GM19025 (cell line): ENCODE measurements at regions not wholly inside any gene's neighbourhood (a gene's known extent, or its start where the extent isn't known, plus 50 kb on each side); places are given as distances from the start of the nearest gene placed in this dataset.
"Not testable (repeated sequence)": the region's sequence is repeated elsewhere in the genome, so short reads cannot be mapped to it uniquely, and the experiment has no call there.

Experiments used
- ATAC-seq: cut with Tn5 transposase; IDR thresholded peaks from one replicate; pipeline ENCODE4 v1.9.1; 2021; ENCODE audit warnings: mild to moderate bottlenecking, low read depth, moderate library complexity; ENCODE audit not compliant: unreplicated experiment

DNA sequence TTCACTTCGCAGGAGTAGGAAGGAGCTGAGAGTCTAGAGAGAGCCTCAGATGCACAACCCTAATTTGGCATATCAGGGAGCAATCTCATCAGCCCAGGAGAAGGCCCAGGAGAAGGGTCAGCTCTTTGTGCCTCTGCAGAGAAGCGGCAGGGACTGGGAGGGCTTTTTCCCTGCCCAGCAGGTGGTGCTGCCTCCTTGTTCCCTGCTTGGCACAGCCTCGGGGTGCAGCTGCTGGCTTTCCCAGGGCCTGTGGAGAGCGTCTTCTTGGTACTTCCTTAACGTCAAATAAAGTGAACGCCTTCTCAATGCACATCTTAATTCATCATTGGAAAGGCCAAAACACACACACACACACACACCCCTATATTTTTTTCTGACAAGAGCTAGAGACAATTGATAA, 519.3 kb downstream of the GOLGA6L6 start:
- ATAC-seq: not testable (repeated sequence)

DNA sequence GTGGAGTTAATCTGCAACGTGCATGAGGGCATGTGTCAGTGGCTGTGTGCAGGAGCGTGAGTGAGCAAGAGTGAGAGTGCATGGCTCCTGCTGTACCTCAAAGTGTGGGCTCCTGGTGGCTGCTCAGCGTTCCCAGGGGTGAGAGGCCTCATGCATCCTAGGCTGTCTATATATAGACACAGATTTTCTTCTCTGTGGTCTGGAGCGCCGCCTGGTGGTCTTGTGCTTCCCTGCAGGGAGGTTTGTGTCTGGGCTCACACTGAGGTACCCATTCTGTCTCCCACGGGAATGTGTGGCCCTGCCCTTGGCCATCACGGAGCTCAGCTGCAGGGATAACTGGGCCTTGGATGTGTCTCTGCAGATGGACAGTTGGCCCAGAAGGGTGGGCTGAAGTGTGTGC, 520.2 kb downstream of the GOLGA6L6 start:
- ATAC-seq: not testable (repeated sequence)

DNA sequence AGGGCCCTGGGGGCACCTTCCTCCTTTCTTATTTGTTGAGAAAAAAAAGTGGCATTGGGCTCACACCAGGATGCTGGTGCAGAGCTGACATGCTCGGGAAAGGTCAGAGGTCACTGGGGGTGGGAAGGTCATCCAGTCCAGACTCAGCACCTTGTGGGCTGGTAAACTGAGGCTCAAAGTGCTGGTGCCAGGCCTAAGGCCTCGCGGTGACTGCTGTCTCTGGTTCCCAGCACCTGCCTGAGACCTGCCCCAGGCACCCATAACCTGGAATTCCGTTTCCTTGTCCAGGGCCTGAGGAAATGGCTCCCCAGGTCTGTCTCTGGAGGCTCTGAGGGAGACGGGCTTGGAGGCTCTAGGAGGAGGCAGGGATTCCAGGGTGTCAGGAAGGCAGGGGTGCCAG, 521.0 kb downstream of the GOLGA6L6 start:
- ATAC-seq: not testable (repeated sequence)

DNA sequence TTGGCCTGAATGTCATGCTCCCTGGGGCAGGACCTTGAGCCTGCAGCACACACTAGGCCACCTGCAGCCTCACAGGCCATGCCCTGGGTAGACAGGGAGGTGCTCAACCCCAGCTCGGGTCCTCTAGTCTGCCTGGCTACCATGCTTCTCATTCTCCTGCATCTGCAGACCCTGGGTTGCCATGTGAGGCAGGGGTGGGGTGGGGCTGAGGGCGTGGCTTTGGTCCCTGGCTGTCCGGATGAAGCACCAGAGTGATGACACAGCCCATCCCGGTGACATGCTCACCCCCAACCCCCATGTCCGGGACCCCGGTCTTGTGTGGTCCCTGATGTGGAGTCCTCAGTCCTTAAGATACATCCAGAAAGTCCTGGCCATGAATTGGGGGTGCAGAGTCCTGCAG, 521.8 kb downstream of the GOLGA6L6 start:
- ATAC-seq: not testable (repeated sequence)

DNA sequence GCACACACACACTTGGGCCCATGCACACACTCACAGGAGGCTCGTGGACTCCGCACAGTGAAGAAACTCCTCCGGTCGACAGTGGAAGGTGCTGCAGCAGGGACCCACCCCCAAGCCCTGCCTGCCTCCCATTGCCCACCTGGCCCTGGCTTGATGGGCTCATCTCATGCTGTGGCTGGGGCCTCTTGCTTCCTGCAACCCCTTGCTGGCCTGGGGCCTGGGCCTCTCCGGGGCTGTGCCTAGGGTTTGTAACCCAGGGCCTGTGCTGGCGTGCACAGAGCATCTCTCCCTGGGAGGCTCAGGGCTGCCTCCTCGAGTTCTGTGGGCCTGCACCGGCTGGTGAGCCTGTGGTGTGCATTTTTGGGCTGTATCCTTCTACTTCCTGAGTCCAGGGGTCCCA, 524.0 kb downstream of the GOLGA6L6 start:
- not testable (repeated sequence) for ATAC-seq

DNA sequence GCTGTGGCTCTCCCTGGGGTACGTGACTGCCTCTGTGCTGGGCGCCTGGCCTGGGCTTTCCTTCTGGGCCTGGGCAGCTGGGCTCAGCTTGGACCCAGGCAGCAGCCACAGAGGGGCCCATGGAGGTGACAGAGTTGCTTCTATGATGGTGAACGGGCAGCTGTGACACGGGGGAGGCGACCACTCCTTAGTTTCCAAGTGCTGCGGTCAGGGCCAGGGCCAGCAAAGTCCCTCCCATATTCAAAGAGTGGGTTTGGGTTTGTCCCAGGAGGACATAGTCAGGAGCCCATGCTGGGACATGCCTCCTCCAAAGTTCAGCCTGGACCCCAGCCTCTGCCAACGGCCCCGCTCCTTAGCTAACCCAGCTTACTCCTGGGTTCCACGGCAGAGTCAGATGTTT, 524.7 kb downstream of the GOLGA6L6 start:
- ATAC-seq: not testable (repeated sequence)

DNA sequence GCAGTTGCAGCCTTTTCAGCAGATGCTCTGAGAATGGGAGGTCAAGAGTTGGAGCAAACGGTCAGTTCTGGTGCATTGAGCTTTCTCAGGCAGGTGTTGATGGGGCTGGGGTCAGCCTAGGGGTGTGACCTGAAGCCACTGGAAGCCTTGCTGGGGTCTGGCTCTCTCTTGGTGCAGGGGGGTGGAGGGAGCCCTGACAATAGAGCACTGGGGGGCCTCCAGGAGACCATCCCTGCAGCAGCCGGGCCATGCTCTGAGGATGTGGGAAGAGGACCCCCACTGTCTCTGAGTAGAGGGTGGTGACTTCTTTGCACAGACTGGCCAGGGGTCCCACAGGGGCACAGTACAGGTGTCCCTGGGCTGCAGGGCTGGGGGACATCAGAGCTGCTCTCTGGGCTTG, 528.8 kb downstream of the GOLGA6L6 start:
- not testable (repeated sequence) for ATAC-seq

DNA sequence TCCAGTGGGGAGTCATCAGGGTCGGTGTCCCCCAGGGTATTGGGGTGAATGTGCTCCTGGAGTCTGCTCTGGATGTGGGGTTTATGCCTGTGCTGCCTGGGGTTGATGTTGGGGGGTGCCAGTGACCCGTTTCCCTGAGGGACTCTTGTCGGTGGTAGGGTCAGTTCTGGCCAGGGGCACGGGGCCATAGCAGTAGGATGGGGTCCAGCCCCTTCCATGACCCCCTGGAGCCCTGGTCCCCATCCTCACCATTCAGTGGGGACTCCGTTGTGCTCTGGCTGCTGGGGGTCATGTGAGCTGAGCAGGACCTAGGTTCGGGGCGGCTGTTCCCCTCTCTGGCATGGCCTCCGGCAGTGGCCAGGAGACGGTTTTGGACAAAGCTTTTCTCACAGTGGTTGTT, 530.8 kb downstream of the GOLGA6L6 start:
- ATAC-seq: not testable (repeated sequence)

DNA sequence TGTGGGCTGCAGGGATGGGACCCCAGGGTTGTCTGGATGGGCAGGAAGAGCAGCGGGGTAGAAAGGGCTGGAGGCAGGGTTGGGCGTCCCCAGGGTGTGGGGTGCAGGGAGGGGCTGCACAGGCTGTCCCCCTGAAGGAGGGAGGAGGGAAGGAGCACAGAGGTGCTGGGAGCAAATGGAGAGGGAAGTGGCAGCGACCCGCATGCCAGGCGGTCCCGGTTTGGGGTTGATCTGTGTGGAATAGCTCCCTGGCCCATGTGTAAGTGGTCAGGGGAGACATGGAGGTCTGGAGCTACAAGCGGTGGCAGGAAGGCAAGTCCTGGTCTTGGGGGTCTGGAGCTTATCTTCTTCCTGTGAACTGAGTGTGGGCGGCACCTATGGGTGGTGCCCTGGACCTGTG, 532.0 kb downstream of the GOLGA6L6 start:
- not testable (repeated sequence) for ATAC-seq

DNA sequence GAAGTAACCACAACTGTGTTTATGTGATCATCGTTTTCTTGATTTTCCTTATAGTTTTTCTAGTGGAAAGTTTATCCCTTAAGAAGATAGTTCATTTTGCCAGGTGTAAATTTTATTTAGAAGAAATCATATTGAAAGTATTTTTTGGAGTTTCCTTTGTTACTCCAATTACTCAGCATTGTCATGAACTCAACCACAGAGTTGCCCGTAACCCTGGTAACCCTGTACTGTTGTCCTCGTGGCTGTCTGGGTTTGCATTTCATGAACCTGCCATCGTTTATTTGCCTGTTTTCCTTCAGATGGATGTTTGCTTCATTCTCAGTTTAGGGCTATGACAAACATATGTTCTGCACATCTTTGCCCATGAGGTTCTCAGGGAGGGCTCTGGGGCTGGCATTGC, 534.3 kb downstream of the GOLGA6L6 start:
- ATAC-seq: not testable (repeated sequence)

DNA sequence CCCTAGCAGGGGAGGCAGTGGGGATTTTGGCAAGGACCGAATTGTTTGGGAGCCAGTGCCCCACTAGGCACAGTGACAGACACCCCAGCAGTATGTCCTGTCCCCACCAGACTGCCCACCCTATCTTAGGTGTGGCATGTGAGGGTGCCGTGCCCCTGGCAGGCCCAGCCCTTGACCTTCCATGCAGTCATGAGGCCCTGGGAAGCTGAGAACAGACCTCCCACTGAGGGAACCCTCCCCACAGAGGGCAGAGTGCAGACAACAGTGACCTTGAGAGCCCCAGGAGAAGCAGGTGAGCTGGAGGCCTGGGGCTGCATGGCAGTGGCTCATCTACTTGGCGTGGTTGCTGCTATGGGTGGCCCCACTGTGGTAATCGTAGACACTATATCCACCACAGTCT, 538.1 kb downstream of the GOLGA6L6 start:
- ATAC-seq: not testable (repeated sequence)

DNA sequence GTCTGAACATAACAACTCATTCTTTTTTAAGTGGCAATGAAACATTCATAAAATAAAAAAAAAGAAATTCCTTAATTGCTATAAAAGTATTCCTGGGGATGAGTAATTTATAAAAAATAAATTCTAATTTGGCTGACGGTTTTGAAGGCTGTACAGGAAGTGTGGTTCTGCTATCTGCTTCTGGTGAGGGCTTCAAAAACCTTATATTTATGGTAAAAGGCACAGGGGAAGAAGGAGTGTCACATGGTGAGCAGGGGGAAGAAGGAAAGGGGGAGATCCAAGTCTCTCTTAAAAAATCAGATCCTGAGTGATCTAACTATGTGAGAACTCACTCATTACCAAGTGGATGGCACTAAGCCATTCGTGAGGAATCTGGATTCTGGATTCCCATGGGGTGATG, 539.0 kb downstream of the GOLGA6L6 start:
- not testable (repeated sequence) for ATAC-seq

DNA sequence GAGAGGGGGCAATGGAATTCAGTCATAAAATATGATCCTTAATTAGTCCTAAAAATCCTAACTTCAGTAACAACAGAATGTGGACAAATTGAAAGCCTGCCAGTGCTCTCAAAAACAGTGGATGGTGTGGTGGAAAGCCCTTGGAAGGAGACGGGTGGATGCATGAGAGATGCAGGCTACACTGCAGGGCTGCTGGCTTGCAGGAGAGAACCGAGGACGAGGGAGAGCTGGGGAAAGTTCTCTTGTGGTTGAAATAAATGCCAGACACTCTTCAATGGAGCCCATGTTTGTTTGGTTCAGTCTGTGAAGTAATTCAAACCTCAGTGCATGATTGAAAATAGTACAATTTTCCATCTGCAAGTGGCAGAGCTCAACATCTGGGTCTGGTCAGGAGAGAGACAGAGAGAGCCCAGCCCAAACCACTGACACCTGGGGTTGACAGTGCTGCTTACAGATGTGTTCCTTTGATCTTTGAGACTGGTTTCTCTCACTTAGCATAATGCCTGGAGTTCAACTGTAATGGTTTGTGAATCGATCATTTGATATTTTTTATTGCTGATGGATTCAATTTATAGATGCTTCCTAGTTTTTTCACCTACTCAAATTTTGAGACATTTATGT, 544.9 kb downstream of the GOLGA6L6 start:
- not testable (repeated sequence) for ATAC-seq

DNA sequence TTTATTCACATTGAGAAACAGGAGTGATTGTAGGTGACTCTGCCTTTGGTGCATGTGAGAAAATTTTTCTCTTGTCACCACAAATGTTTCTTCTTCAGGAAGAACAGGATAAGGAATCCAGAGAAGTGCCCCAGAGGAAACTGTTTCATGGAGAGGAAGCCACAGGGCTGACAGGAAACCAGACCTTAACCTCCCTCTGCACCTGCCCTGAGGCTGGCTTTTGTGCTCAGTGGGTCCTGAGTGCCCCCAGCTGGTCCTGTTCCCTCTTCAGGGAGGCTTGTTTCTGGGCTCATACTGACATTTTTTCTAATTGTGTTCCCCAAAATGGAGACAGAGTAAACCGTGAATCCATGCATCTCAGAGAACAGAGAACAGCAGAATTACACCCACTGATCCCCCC, 546.3 kb downstream of the GOLGA6L6 start:
- ATAC-seq: not testable (repeated sequence)

DNA sequence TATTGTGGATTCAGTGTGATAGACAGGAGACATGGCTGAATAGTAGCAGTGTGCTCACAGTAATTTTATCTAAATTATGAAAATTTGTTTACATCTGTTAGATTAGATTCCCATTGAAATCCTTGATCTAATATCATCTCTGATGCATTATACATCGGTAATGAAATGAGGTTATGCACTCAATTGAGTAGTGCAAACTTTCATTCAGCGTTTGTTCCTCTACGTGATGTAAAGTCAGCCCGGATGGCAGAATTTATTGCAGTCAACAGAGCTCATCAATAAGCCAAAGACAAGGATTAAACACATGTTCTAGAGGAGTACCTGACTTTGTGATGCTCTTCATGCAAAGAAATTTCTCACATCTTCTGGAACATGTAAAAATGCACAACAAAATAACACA, 549.2 kb downstream of the GOLGA6L6 start:
- no peak for ATAC-seq

DNA sequence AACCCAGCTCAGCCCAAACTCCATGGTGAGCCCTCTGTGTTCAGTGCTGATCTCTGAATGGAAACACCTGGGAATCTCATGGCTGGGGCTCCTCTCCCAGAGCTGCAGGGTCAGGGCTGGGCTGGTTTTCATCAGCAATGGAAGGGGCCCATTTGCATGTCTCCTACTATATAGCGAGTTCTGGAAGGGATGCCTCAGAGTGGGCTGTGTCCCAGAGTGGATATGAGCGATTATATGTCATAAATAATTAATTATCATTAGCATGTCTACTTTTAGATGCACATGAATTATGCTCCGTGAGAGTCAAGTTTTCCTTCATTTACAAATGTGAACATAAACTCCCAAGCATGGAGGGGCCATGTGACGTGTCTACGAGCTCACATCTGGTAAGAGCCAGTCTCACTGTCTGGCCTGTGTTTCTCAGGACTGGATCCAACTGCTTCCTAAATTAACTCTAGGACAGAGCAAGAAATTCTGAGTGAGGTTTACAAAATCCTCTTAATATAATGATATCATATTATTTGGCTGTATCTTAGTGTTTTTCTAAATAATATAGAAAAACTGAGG, 553.4 kb downstream of the GOLGA6L6 start:
- no peak for ATAC-seq

DNA sequence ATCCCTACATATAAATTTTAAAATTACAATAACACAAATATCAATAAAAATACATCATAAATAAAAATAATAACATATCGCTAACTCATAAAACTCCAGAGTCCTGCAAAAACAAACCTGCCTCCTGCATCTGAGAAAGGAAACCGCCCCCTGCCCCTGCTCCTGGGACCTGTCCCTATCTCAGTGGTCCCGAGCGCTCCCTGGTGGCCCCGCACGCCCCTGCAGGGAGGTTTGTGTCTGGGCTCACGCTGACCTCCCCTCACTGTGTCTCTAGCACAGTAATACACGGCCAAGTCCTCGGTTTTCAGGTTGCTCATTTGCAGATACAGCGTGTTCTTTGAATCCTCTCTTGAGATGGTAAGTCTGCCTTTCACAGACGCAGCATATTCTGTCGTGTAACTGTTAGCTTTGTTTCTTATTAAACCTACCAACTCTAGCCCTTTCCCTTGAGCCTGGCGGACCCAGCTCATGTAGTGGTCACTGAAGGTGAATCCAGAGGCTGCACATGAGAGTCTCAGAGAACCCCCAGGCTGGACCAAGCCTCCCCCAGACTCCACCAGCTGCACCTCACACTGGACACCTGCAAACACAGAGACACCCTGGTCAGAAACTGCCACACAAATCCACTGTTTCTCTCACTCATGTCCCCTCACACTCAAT, 554.1 kb downstream of the GOLGA6L6 start:
- ATAC-seq: no peak

DNA sequence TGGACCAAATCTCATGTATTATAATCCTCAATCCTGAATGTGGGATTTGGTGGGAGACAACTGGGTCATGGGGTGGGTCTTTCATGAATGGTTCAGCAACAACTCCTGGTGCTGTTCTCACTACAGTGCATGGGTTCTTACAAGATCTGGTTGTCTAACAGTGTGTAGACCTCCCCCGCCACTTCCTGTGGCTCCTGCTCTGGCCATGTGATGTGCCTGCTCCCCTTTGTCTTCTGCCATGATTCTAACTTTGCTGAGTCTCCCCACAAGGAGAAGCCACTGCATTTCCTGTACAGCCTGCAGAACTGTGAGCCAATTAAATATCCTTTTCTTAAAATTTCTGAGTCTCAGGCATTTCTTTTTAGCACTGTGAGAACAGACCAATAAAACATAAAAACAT, 557.5 kb downstream of the GOLGA6L6 start:
- ATAC-seq: no peak

DNA sequence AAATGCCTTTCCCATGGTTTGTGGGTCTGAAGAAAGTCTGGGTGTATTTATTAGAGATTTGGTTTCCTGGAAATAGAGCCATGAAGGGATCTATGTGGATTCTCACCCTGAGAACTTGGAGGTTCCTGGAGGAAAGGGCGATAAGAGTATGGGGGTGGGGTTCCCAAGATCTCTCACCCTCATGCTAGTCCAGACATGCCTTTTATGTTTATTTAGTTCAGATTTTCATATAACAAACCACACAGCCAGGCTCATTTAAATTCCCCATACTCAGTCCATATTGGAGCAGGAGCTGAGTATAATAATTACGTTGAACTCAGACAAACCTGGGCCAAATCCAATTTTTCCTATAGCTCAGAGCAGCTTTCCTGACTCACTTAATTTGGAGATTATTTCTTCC, 566.6 kb downstream of the GOLGA6L6 start:
- ATAC-seq: no peak

DNA sequence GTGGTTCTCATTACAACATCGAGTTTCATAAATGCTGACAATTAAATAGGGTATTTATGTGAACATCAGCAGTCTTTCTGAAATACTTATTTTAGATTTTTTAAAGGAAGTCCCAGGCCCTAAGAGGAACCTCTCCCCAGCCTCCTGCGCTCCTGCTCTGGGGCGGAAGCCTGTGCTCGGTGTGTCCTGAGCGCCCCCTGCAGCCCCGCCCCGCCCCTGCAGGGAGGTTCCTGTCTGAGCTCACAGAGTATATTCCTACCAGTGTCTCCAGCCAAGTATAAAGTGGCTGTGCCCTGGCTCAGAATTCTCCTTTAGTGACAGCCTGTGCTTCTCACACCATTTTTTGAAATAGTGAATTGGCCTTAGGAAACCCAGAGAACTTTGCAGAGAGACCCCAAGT, 567.9 kb downstream of the GOLGA6L6 start:
- no peak for ATAC-seq

DNA sequence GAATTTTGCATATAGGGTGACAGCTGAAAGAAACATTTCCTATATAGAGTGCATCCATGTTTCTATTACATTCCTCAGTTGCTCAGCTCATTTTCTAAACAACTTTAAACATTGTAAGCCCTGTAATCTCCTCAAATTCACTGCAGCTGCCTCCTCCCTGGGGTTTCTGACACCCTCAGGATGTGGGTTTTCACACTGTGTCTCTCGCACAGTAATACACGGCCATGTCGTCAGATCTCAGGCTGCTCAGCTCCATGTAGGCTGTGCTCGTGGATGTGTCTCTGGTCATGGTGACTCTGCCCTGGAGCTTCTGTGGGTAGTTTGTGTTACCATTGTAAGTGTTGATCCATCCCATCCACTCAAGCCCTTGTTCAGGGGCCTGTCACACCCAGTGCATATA, 569.0 kb downstream of the GOLGA6L6 start:
- ATAC-seq: not testable (repeated sequence)

DNA sequence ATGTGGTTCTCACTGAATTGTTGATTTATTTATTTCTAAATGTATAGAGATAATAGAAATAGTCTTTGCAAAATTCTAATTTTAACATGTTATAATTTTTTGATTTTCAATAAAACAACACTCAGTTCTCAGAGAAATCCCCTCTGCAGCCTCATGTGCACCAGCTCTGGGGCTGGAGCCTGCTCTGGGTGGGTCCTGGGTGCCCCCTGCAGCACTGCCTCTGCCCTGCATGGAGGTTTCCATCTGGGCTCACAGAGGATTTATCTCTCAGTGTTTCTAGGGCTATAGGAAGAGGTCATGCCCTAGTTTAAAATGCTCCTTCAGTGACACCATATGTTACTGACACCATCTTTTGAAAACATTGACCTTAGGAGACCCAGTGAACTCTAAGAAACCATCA, 576.0 kb downstream of the GOLGA6L6 start:
- not testable (repeated sequence) for ATAC-seq
